Trophoblast cell (in vitro differentiated cells and primary cell): ENCODE measurements at regions not wholly inside any gene's neighbourhood (a gene's known extent, or its start where the extent isn't known, plus 50 kb on each side); places are given as distances from the start of the nearest gene placed in this dataset.

Experiments
- DNase-seq, 2 donors: peaks; one replicate each; pipeline ENCODE4 v3.0.0-alpha.2; 2016
- H2AFZ ChIP-seq: 2 replicates; pipeline ENCODE4 v1.6.1; 2013; ENCODE audit warnings: low read length, moderate library complexity, mild to moderate bottlenecking; ENCODE audit not compliant: insufficient read depth, poor library complexity
- H2AK5ac ChIP-seq: 2 replicates; pipeline ENCODE4 v1.6.1; 2013; ENCODE audit warnings: mild to moderate bottlenecking, low read length
- H2BK120ac ChIP-seq: 2 replicates; pipeline ENCODE4 v1.6.1; 2013; ENCODE audit warnings: low read length, mild to moderate bottlenecking, moderate library complexity; ENCODE audit not compliant: insufficient read depth, poor library complexity
- H2BK12ac ChIP-seq: 2 replicates; pipeline ENCODE4 v1.6.1; 2013; ENCODE audit warnings: mild to moderate bottlenecking, low read length, moderate library complexity
- H2BK5ac ChIP-seq: 2 replicates; pipeline ENCODE4 v1.6.1; 2013; ENCODE audit warnings: low read length, low read depth, moderate library complexity, mild to moderate bottlenecking; ENCODE audit not compliant: poor library complexity
- H3K14ac ChIP-seq: 2 replicates; pipeline ENCODE4 v1.6.1; 2013; ENCODE audit warnings: mild to moderate bottlenecking, low read length
- H3K18ac ChIP-seq: 2 replicates; pipeline ENCODE4 v1.6.1; 2013; ENCODE audit warnings: mild to moderate bottlenecking, low read length
- H3K23ac ChIP-seq: 2 replicates; pipeline ENCODE4 v1.6.1; 2013; ENCODE audit warnings: low read length
- H3K27ac ChIP-seq: 2 replicates; pipeline ENCODE4 v1.5.1; 2013; ENCODE audit warnings: low read depth, mild to moderate bottlenecking, inconsistent platforms, low read length, moderate library complexity
- H3K27me3 ChIP-seq: 2 replicates; pipeline ENCODE4 v1.6.1; 2013; ENCODE audit warnings: inconsistent platforms, mild to moderate bottlenecking, low read length, moderate library complexity; ENCODE audit not compliant: insufficient read depth
- H3K36me3 ChIP-seq, 2 experiments: 1 replicate in 1 of 2; 2 replicates in 1 of 2; pipeline ENCODE4 v1.6.1; 2013; ENCODE audit warnings: low read length in 2 of 2, mild to moderate bottlenecking in 2 of 2, moderate library complexity in 1 of 2; ENCODE audit not compliant: insufficient read depth in 2 of 2, control insufficient read depth in 1 of 2
- H3K4ac ChIP-seq: 2 replicates; pipeline ENCODE4 v1.6.1; 2013; ENCODE audit warnings: low read depth, mild to moderate bottlenecking, low read length, moderate library complexity
- H3K4me1 ChIP-seq, 2 experiments: 1 replicate in 1 of 2; 2 replicates in 1 of 2; pipeline ENCODE4 v1.6.1; 2013; ENCODE audit warnings: low read length in 2 of 2, mild to moderate bottlenecking in 2 of 2, moderate library complexity in 1 of 2; ENCODE audit not compliant: insufficient read depth in 2 of 2, control insufficient read depth in 1 of 2
- H3K4me2 ChIP-seq: 2 replicates; pipeline ENCODE4 v1.6.1; 2013; ENCODE audit warnings: inconsistent platforms, mild to moderate bottlenecking, low read length, moderate library complexity
- H3K4me3 ChIP-seq: 2 replicates; pipeline ENCODE4 v1.5.1; 2013; ENCODE audit warnings: mild to moderate bottlenecking, low read depth, low read length, inconsistent platforms
- H3K79me1 ChIP-seq: one replicate; pipeline ENCODE4 v1.6.1; 2013; ENCODE audit warnings: low read length
- H3K79me2 ChIP-seq: 2 replicates; pipeline ENCODE4 v1.6.1; 2013; ENCODE audit warnings: low read length, mild to moderate bottlenecking; ENCODE audit not compliant: control insufficient read depth, insufficient read depth, poor library complexity
- H3K9ac ChIP-seq: 2 replicates; pipeline ENCODE4 v1.6.1; 2013; ENCODE audit warnings: mild to moderate bottlenecking, low read length
- H3K9me3 ChIP-seq: 2 replicates; pipeline ENCODE4 v1.6.1; 2013; ENCODE audit warnings: low read depth, mild to moderate bottlenecking, control low read depth, inconsistent platforms, low read length; ENCODE audit not compliant: insufficient read depth
- H4K12ac ChIP-seq: 2 replicates; pipeline ENCODE4 v1.6.1; 2013; ENCODE audit warnings: low read depth, mild to moderate bottlenecking, low read length, moderate library complexity
- H4K8ac ChIP-seq: 2 replicates; pipeline ENCODE4 v1.6.1; 2013; ENCODE audit warnings: low read depth, mild to moderate bottlenecking, low read length, moderate library complexity
- H4K91ac ChIP-seq: one replicate; pipeline ENCODE4 v1.6.1; 2013; ENCODE audit warnings: low read depth, mild to moderate bottlenecking, low read length, moderate library complexity
- WGBS: extraction: QIAGEN DNeasy Blood & Tissue Kit; methylation state at CpG from one replicate; pipeline ENCODE4 v1.1.7; 2013; ENCODE audit warnings: missing lambda C conversion rate; ENCODE audit not compliant: insufficient read length, insufficient coverage; ENCODE audit errors: extremely low coverage; 5-methylcytosine and 5-hydroxymethylcytosine counted together

DNA sequence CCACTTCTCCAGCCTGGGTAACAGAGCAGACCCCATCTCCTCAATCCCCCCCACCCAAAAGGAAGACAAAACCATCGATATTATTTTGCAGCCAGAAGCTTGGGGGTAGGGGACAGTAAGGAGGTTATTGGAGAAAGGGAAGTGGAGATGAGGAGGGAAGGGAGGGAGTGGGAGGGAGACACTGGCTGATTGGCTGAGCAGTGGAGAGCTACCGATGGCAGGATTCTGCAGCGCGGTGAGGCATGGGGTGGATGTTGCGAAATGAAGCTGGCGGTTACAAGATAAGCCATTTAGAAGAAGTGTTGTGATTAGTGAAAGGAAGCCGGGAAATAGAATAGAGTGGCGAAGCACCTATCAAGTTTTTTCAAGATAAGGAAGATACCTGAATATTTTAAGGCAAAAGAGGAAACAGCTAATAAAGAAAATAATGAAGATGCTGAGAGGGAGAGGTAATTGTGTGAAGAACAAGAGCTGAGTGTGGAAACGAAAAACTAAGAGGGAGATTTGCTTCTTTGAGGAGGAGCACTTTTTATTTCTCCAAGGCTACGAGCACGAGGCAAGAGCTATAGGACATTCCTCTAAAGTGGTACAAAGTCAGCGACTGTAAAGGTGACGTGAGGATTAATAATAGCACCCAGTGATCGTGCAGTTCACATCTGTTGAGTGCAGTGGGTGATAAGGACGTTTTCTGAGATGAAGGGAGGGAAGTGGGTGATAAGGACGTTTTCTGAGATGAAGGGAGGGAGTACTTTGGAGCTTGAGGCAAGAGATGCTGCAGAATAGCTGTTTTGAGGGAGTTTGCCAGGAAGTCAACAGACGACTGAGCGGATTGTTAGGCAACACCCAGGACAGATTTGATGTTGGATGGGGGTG is 103.2 kb upstream of the KIF26B start:
- Histone ChIP-seq H3K27ac (no peak overlapping the region), H3K4me1 (no peaks in the 10 kb centered on the region), H3K79me2 (no peaks in the 10 kb centered on the region), H3K4me3 (no peak overlapping the region), H3K79me1 (no peaks in the 10 kb centered on the region), H3K9ac (no peak overlapping the region), H3K4ac (no peak overlapping the region), H4K8ac (no peak overlapping the region), H2BK5ac (no peak overlapping the region), H3K4me2 (no peak overlapping the region), H3K18ac (no peak overlapping the region), H3K9me3 (peaks cover 3% of the 10 kb centered on the region), H2BK120ac (no peak overlapping the region), H2BK12ac (no peak overlapping the region), H4K91ac (no peak overlapping the region), H4K12ac (no peak overlapping the region), H3K14ac (no peak overlapping the region), H2AK5ac (no peak overlapping the region), H3K36me3 (peaks cover 0 to 6% of the 10 kb centered on the region in 2 experiments), H3K27me3 (no peaks in the 10 kb centered on the region), H3K23ac (no peak overlapping the region), H2AFZ (no peak overlapping the region)
- no CpG with 5 or more reads among the region's 18 CpGs for WGBS
- DNase-seq: peak; percentile 20 to 56

- Histone ChIP-seq H2BK5ac (no peak overlapping the region), H3K4me2 (no peak overlapping the region), H3K27me3 (no peaks in the 10 kb centered on the region), H2BK120ac (no peak overlapping the region), H2AK5ac (no peak overlapping the region), H4K91ac (no peak overlapping the region), H3K4ac (no peak overlapping the region), H3K14ac (no peak overlapping the region), H3K9me3 (no peaks in the 10 kb centered on the region), H3K4me3 (no peak overlapping the region), H3K27ac (no peak overlapping the region), H3K4me1 (no peaks in the 10 kb centered on the region), H3K9ac (no peak overlapping the region), H3K36me3 (no peaks in the 10 kb centered on the region), H4K12ac (no peak overlapping the region), H3K79me2 (no peaks in the 10 kb centered on the region), H2AFZ (no peak overlapping the region), H3K23ac (no peak overlapping the region), H3K79me1 (no peaks in the 10 kb centered on the region), H4K8ac (no peak overlapping the region), H2BK12ac (no peak overlapping the region), H3K18ac (no peak overlapping the region)
- no peak for DNase-seq
- WGBS: no CpG with 5 or more reads among the region's 11 CpGs
These were observed 108.0 kb upstream of the KIF26B start for GRCh38 chr1:245046769-245047168.

DNA sequence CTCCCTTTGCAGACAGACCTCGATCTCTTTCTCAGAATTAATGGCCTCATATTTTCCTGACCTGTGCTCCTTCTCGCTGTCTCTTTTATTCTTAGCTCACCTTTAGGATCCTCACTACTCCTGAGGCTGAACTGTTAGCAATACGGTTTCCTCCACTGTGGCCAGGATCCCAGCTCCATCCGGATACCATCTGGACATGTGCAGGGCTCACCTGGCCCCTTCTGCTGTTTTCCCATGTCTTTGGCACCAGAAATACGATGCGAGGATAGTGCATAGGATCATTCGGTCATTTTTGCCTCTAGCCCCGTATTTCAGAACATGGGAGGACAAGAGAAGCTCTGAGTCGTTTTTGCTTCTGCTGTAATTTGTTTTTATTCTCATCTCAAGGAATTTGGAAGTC is 108.5 kb upstream of the KIF26B start:
- H4K91ac ChIP-seq: no peak overlapping the region
- no peak overlapping the region for H3K9ac ChIP-seq
- H3K4me1 ChIP-seq: no peaks in the 10 kb centered on the region
- H3K4me2 ChIP-seq: no peak overlapping the region
- no CpG with 5 or more reads among the region's 9 CpGs for WGBS
- no peak overlapping the region for H2AFZ ChIP-seq
- H3K14ac ChIP-seq: no peak overlapping the region
- no peak overlapping the region for H3K4ac ChIP-seq
- H3K79me1 ChIP-seq: no peaks in the 10 kb centered on the region
- H3K9me3 ChIP-seq: no peaks in the 10 kb centered on the region
- H3K27ac ChIP-seq: no peak overlapping the region
- no peaks in the 10 kb centered on the region for H3K79me2 ChIP-seq
- H4K8ac ChIP-seq: no peak overlapping the region
- no peak overlapping the region for H3K18ac ChIP-seq
- no peak overlapping the region for H2BK5ac ChIP-seq
- no peaks in the 10 kb centered on the region for H3K27me3 ChIP-seq
- no peak overlapping the region for H3K4me3 ChIP-seq
- DNase-seq: no peak
- no peak overlapping the region for H2BK12ac ChIP-seq
- no peak overlapping the region for H3K23ac ChIP-seq
- H2BK120ac ChIP-seq: no peak overlapping the region
- no peak overlapping the region for H2AK5ac ChIP-seq
- no peak overlapping the region for H4K12ac ChIP-seq
- no peaks in the 10 kb centered on the region for H3K36me3 ChIP-seq

GRCh38 chr1:245045087-245045881 is 109.5 kb upstream of the KIF26B start:
- Histone ChIP-seq H2AFZ (no peak overlapping the region), H2BK5ac (no peak overlapping the region), H3K4me3 (no peak overlapping the region), H3K18ac (no peak overlapping the region), H2BK12ac (no peak overlapping the region), H4K8ac (no peak overlapping the region), H3K9ac (no peak overlapping the region), H3K14ac (no peak overlapping the region), H3K23ac (no peak overlapping the region), H3K4me1 (no peaks in the 10 kb centered on the region), H3K27ac (no peak overlapping the region), H3K79me2 (no peaks in the 10 kb centered on the region), H2AK5ac (no peak overlapping the region), H3K9me3 (no peaks in the 10 kb centered on the region), H3K4ac (no peak overlapping the region), H3K27me3 (no peaks in the 10 kb centered on the region), H4K12ac (no peak overlapping the region), H4K91ac (no peak overlapping the region), H3K36me3 (no peaks in the 10 kb centered on the region), H3K79me1 (no peaks in the 10 kb centered on the region), H2BK120ac (no peak overlapping the region), H3K4me2 (no peak overlapping the region)
- DNase-seq: no peak
- no CpG with 5 or more reads among the region's 9 CpGs for WGBS
